ENCODE measurements at regions not wholly inside any gene's neighbourhood (a gene's known extent, or its start where the extent isn't known, plus 50 kb on each side); places are given as distances from the start of the nearest gene placed in this dataset.

- no peak for DNase-seq (ENCODE audit: low spot score)
- CTCF ChIA-PET, result no interaction called here
- no peaks in the 10 kb centered on the region for H3K36me3 ChIP-seq (ENCODE audit: insufficient read depth, low read length, poor library complexity, severe bottlenecking)
- no peak overlapping the region for H3K27ac ChIP-seq (ENCODE audit: low read depth, low read length, poor library complexity, severe bottlenecking)
- H3K27me3 ChIP-seq (replicated peaks; ENCODE audit: insufficient read depth, low read depth, low read length, poor library complexity), result no peaks in the 10 kb centered on the region
- H3K4me3 ChIP-seq (ENCODE audit: low read depth, low read length, poor library complexity, severe bottlenecking), result no peak overlapping the region
- H3K9me3 ChIP-seq (ENCODE audit: low read depth, low read length, poor library complexity, severe bottlenecking), result no peaks in the 10 kb centered on the region
- no peak for TF ChIP-seq CTCF (conservative IDR thresholded peaks at IDR 0.05; ENCODE audit: low read depth, low read length)
- TF ChIP-seq EZH2 (IDR thresholded peaks at IDR 0.05; ENCODE audit: borderline replicate concordance, low read depth, low read length, poor library complexity, severe bottlenecking), result no peak
- H3K4me1 ChIP-seq (ENCODE audit: insufficient read depth, low read length, poor library complexity, severe bottlenecking), result no peaks in the 10 kb centered on the region
- POLR2A ChIA-PET (ENCODE audit: low non-redundant PET), result no interaction called here
- intact Hi-C loops (cut with micrococcal nuclease; ENCODE audit: unreplicated experiment), result no loop called here
- no TSS peak for BruUV-seq (replicated peaks)
Observed at GRCh38 chr2:77920838-77921366, 398.7 kb upstream of the LRRTM4 start.

GRCh38 chr2:77922567-77922966, 400.4 kb upstream of the LRRTM4 start:
- no peaks in the 10 kb centered on the region for H3K27me3 ChIP-seq (replicated peaks; ENCODE audit: insufficient read depth, low read depth, low read length, poor library complexity)

GRCh38 chr2:77937366-77937765, 415.2 kb upstream of the LRRTM4 start:
- intact Hi-C loops (cut with micrococcal nuclease; ENCODE audit: unreplicated experiment), result no loop called here
- DNase-seq (ENCODE audit: low spot score), result no peak
- no TSS peak for BruUV-seq (replicated peaks)
- ChIA-PET POLR2A (ENCODE audit: low non-redundant PET) (no interaction called here), CTCF (no interaction called here)
- no peak for TF ChIP-seq EZH2 (IDR thresholded peaks at IDR 0.05; ENCODE audit: borderline replicate concordance, low read depth, low read length, poor library complexity, severe bottlenecking)
- Histone ChIP-seq H3K27ac (ENCODE audit: low read depth, low read length, poor library complexity, severe bottlenecking) (no peak overlapping the region), H3K36me3 (ENCODE audit: insufficient read depth, low read length, poor library complexity, severe bottlenecking) (no peaks in the 10 kb centered on the region), H3K4me1 (ENCODE audit: insufficient read depth, low read length, poor library complexity, severe bottlenecking) (no peaks in the 10 kb centered on the region), H3K4me3 (ENCODE audit: low read depth, low read length, poor library complexity, severe bottlenecking) (no peak overlapping the region), H3K27me3 (replicated peaks; ENCODE audit: insufficient read depth, low read depth, low read length, poor library complexity) (no peaks in the 10 kb centered on the region), H3K9me3 (ENCODE audit: low read depth, low read length, poor library complexity, severe bottlenecking) (no peaks in the 10 kb centered on the region)

More at GRCh38 chr2:77922567-77922966, 400.4 kb upstream of the LRRTM4 start:
- ChIA-PET POLR2A (ENCODE audit: low non-redundant PET) (no interaction called here), CTCF (no interaction called here)
- no TSS peak for BruUV-seq (replicated peaks)
- no peaks in the 10 kb centered on the region for H3K9me3 ChIP-seq (ENCODE audit: low read depth, low read length, poor library complexity, severe bottlenecking)
- H3K4me3 ChIP-seq (ENCODE audit: low read depth, low read length, poor library complexity, severe bottlenecking), result no peak overlapping the region
- TF ChIP-seq EZH2 (IDR thresholded peaks at IDR 0.05; ENCODE audit: borderline replicate concordance, low read depth, low read length, poor library complexity, severe bottlenecking), result no peak
- TF ChIP-seq CTCF (conservative IDR thresholded peaks at IDR 0.05; ENCODE audit: low read depth, low read length), result no peak
- H3K36me3 ChIP-seq (ENCODE audit: insufficient read depth, low read length, poor library complexity, severe bottlenecking), result no peaks in the 10 kb centered on the region
- H3K4me1 ChIP-seq (ENCODE audit: insufficient read depth, low read length, poor library complexity, severe bottlenecking), result no peaks in the 10 kb centered on the region
- no peak overlapping the region for H3K27ac ChIP-seq (ENCODE audit: low read depth, low read length, poor library complexity, severe bottlenecking)
- no peak for DNase-seq (ENCODE audit: low spot score)
- intact Hi-C loops (cut with micrococcal nuclease; ENCODE audit: unreplicated experiment), result no loop called here

GRCh38 chr2:77938462-77938861, 416.3 kb upstream of the LRRTM4 start:
- no peaks in the 10 kb centered on the region for H3K27me3 ChIP-seq (replicated peaks; ENCODE audit: insufficient read depth, low read depth, low read length, poor library complexity)
- no peaks in the 10 kb centered on the region for H3K4me1 ChIP-seq (ENCODE audit: insufficient read depth, low read length, poor library complexity, severe bottlenecking)
- ChIA-PET CTCF (no interaction called here), POLR2A (ENCODE audit: low non-redundant PET) (no interaction called here)
- no peak overlapping the region for H3K4me3 ChIP-seq (ENCODE audit: low read depth, low read length, poor library complexity, severe bottlenecking)
- DNase-seq (ENCODE audit: low spot score), result no peak
- no peaks in the 10 kb centered on the region for H3K36me3 ChIP-seq (ENCODE audit: insufficient read depth, low read length, poor library complexity, severe bottlenecking)
- intact Hi-C loops (cut with micrococcal nuclease; ENCODE audit: unreplicated experiment), result no loop called here
- no peaks in the 10 kb centered on the region for H3K9me3 ChIP-seq (ENCODE audit: low read depth, low read length, poor library complexity, severe bottlenecking)
- H3K27ac ChIP-seq (ENCODE audit: low read depth, low read length, poor library complexity, severe bottlenecking), result no peak overlapping the region
- no TSS peak for BruUV-seq (replicated peaks)
- TF ChIP-seq CTCF (conservative IDR thresholded peaks at IDR 0.05; ENCODE audit: low read depth, low read length), result no peak

Data from A673 (cell line).